Neuronal stem cell (in vitro differentiated cells): ENCODE measurements at regions not wholly inside any gene's neighbourhood (a gene's known extent, or its start where the extent isn't known, plus 50 kb on each side); places are given as distances from the start of the nearest gene placed in this dataset.

Experiments
- DNase-seq: peaks from one replicate; pipeline ENCODE4 v3.0.0-alpha.2; 2013; ENCODE audit warnings: low spot score
- H2AFZ ChIP-seq: one replicate; pipeline ENCODE4 v1.6.1; 2013; ENCODE audit warnings: mild to moderate bottlenecking, low read length, inconsistent platforms
- H2AK5ac ChIP-seq: 2 replicates; pipeline ENCODE4 v1.6.1; 2013; ENCODE audit warnings: low read depth, mild to moderate bottlenecking, inconsistent platforms, low read length, moderate library complexity, mixed read lengths
- H2BK120ac ChIP-seq: 2 replicates; pipeline ENCODE4 v1.6.1; 2013; ENCODE audit warnings: low read depth, mild to moderate bottlenecking, inconsistent platforms, low read length, moderate library complexity, mixed read lengths
- H2BK12ac ChIP-seq: one replicate; pipeline ENCODE4 v1.6.1; 2013; ENCODE audit warnings: low read length, inconsistent platforms
- H2BK15ac ChIP-seq: 2 replicates; pipeline ENCODE4 v1.6.1; 2013; ENCODE audit warnings: mild to moderate bottlenecking, low read length, inconsistent platforms, mixed read lengths
- H2BK5ac ChIP-seq: one replicate; pipeline ENCODE4 v1.6.1; 2013; ENCODE audit warnings: inconsistent platforms, mild to moderate bottlenecking, low read length, moderate library complexity
- H3K14ac ChIP-seq: one replicate; pipeline ENCODE4 v1.6.1; 2013; ENCODE audit warnings: low read length, inconsistent platforms
- H3K18ac ChIP-seq: 2 replicates; pipeline ENCODE4 v1.6.1; 2013; ENCODE audit warnings: low read length, inconsistent platforms
- H3K23ac ChIP-seq: 2 replicates; pipeline ENCODE4 v1.6.1; 2013; ENCODE audit warnings: low read depth, mild to moderate bottlenecking, mixed read lengths, low read length, inconsistent platforms; ENCODE audit not compliant: poor library complexity
- H3K27ac ChIP-seq: replicated peaks from 3 replicates; pipeline ENCODE4 v1.5.1; 2013; ENCODE audit warnings: low read length, inconsistent platforms
- H3K27me3 ChIP-seq, 3 experiments: 2 replicates each; pipeline ENCODE4 v1.6.1; 2013; ENCODE audit warnings: low read length in 3 of 3, mild to moderate bottlenecking in 2 of 3, inconsistent platforms in 1 of 3, low read depth in 1 of 3, mixed read lengths in 1 of 3, moderate library complexity in 1 of 3; ENCODE audit not compliant: control insufficient read depth in 3 of 3, insufficient read depth in 3 of 3
- H3K36me3 ChIP-seq, 2 donors: replicated peaks in 1 of 2; 2 replicates each; pipeline ENCODE4 v1.6.1; 2013; ENCODE audit warnings: low read length in 2 of 2; ENCODE audit not compliant: control insufficient read depth in 2 of 2, insufficient read depth in 2 of 2
- H3K4ac ChIP-seq: 2 replicates; pipeline ENCODE4 v1.6.1; 2013; ENCODE audit warnings: inconsistent platforms, mild to moderate bottlenecking, low read length, moderate library complexity
- H3K4me1 ChIP-seq, 2 donors: 1 replicate in 1 of 2; 2 replicates in 1 of 2; pipeline ENCODE4 v1.6.1; 2013; ENCODE audit warnings: low read length in 2 of 2, low read depth in 1 of 2; ENCODE audit not compliant: control insufficient read depth in 2 of 2, insufficient read depth in 1 of 2
- H3K4me2 ChIP-seq: one replicate; pipeline ENCODE4 v1.6.1; 2013; ENCODE audit warnings: mild to moderate bottlenecking, low read length, inconsistent platforms; ENCODE audit not compliant: insufficient read depth, poor library complexity, severe bottlenecking
- H3K4me3 ChIP-seq, 2 donors: 2 replicates each; pipeline ENCODE4 v1.5.1; 2013; ENCODE audit warnings: low read length in 2 of 2, mild to moderate bottlenecking in 2 of 2, inconsistent platforms in 1 of 2, moderate library complexity in 1 of 2
- H3K79me1 ChIP-seq: one replicate; pipeline ENCODE4 v1.6.1; 2013; ENCODE audit warnings: low read depth, mild to moderate bottlenecking, inconsistent platforms, low read length, moderate library complexity
- H3K9ac ChIP-seq: one replicate; pipeline ENCODE4 v1.6.1; 2013; ENCODE audit warnings: mild to moderate bottlenecking, low read depth, low read length, inconsistent platforms; ENCODE audit not compliant: poor library complexity
- H3K9me3 ChIP-seq, 2 donors: replicated peaks in 1 of 2; 2 replicates each; pipeline versions ENCODE3 to v1.6.1; 2013; ENCODE audit warnings: low read length in 2 of 2, mild to moderate bottlenecking in 2 of 2, inconsistent platforms in 1 of 2, low read depth in 1 of 2, mixed read lengths in 1 of 2, moderate library complexity in 1 of 2; ENCODE audit not compliant: control insufficient read depth in 2 of 2, insufficient read depth in 1 of 2
- H4K8ac ChIP-seq: one replicate; pipeline ENCODE4 v1.6.1; 2013; ENCODE audit warnings: low read depth, mild to moderate bottlenecking, inconsistent platforms, low read length, moderate library complexity
- H4K91ac ChIP-seq: one replicate; pipeline ENCODE4 v1.6.1; 2013; ENCODE audit warnings: low read length, low read depth, mild to moderate bottlenecking, inconsistent platforms; ENCODE audit not compliant: poor library complexity
- WGBS, 2 donors: extraction: QIAGEN DNeasy Blood & Tissue Kit; methylation state at CpG; one replicate each; pipeline ENCODE4 v1.1.7; 2013; ENCODE audit warnings: missing lambda C conversion rate in 2 of 2, mixed read lengths in 1 of 2; ENCODE audit not compliant: insufficient read length in 2 of 2, insufficient replicate concordance in 1 of 2; ENCODE audit errors: extremely low coverage in 2 of 2; 5-methylcytosine and 5-hydroxymethylcytosine counted together

DNA sequence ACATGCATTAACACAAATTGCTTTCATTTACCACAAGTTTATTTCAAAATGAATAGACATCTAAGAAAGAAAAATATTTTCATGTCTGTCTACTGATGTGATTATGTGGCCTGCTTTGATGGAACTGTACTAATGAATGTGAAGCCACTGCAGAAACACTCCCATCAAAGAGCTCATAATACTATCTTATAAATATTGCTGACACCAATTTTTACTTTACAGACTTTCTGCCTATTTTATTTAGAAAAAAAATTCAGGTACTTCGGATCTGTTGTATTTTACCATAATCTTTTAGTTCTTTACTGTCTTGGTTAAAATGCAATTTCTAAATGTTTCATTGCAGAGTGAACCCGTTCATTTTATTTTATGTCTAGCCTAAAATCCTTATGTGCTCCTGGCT is 281.9 kb downstream of the ICE1 start:
- H2BK5ac ChIP-seq: no peak overlapping the region
- H3K4me3 ChIP-seq: no peak overlapping the region
- H3K36me3 ChIP-seq: no peaks in the 10 kb centered on the region
- no peak overlapping the region for H4K91ac ChIP-seq
- H2AK5ac ChIP-seq: no peak overlapping the region
- DNase-seq: no peak
- no CpG with 5 or more reads among the region's 2 CpGs for WGBS, 2 donors
- H3K79me1 ChIP-seq: no peaks in the 10 kb centered on the region
- H3K23ac ChIP-seq: no peak overlapping the region
- no peak overlapping the region for H2BK15ac ChIP-seq
- H2BK120ac ChIP-seq: no peak overlapping the region
- no peak overlapping the region for H4K8ac ChIP-seq
- H3K4ac ChIP-seq: no peak overlapping the region
- no peak overlapping the region for H3K14ac ChIP-seq
- H2AFZ ChIP-seq: no peak overlapping the region
- H3K4me1 ChIP-seq: peaks cover 0 to 7% of the 10 kb centered on the region in 2 donors
- peaks cover 0 to under 1% of the 10 kb centered on the region in 2 donors for H3K9me3 ChIP-seq
- no peak overlapping the region for H3K18ac ChIP-seq
- H2BK12ac ChIP-seq: no peak overlapping the region
- no peaks in the 10 kb centered on the region for H3K27me3 ChIP-seq
- H3K9ac ChIP-seq: no peak overlapping the region
- no peak overlapping the region for H3K4me2 ChIP-seq
- no peak overlapping the region for H3K27ac ChIP-seq

DNA sequence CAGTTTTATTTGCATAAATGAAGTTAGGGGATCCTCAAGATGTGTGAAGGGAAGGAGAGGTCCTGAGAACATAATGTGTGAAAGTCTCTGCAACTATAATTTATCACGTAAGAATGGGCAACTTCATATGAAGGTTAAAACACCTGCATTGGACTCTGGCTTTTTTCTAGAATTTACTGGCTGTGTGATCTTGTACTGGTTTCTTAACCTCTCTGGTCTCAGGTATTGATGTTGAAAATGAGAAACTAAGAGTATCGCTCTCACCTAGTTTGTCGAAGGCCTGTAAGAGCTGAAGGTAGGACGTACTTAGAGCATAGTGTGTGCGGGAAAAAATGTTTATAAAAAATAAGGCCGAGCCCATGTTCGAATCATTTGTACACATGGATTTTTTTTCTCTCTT is 280.5 kb downstream of the ICE1 start:
- H3K79me1 ChIP-seq: no peaks in the 10 kb centered on the region
- no peaks in the 10 kb centered on the region for H3K9me3 ChIP-seq
- peaks cover 0 to 7% of the 10 kb centered on the region in 2 donors for H3K4me1 ChIP-seq
- no peaks in the 10 kb centered on the region for H3K36me3 ChIP-seq
- no peak overlapping the region for H2BK5ac ChIP-seq
- no peak overlapping the region for H3K4ac ChIP-seq
- H3K27me3 ChIP-seq: no peaks in the 10 kb centered on the region
- no peak overlapping the region for H3K18ac ChIP-seq
- no peak overlapping the region for H3K14ac ChIP-seq
- H3K27ac ChIP-seq: no peak overlapping the region
- no peak overlapping the region for H3K9ac ChIP-seq
- no peak overlapping the region for H3K23ac ChIP-seq
- no peak overlapping the region for H2BK120ac ChIP-seq
- no CpG with 5 or more reads among the region's 7 CpGs for WGBS, 2 donors
- H2AFZ ChIP-seq: no peak overlapping the region
- H2BK15ac ChIP-seq: no peak overlapping the region
- H3K4me3 ChIP-seq: no peak overlapping the region
- no peak for DNase-seq
- no peak overlapping the region for H2AK5ac ChIP-seq
- H3K4me2 ChIP-seq: no peak overlapping the region
- H2BK12ac ChIP-seq: no peak overlapping the region
- no peak overlapping the region for H4K91ac ChIP-seq
- H4K8ac ChIP-seq: no peak overlapping the region

DNA sequence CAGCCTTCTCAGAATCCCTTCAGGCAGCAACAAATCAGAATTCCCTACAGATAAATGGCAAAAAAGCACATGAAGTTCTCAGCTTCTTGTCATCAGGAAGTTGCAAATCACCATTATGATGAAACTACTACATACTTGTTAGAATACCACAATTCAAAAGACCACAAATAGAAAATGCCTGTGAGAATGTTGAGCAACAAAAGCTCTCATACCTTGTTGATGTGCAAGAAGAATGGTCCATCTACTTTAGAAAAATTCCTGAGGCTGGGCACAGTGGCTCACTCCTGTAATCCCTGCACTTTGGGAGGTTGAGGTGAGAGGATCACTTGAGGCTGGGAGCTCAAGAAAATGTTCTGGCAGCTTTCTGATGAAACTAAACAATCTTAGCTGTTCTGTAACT is 278.1 kb downstream of the ICE1 start:
- no peak overlapping the region for H2AFZ ChIP-seq
- H2BK12ac ChIP-seq: no peak overlapping the region
- no peak overlapping the region for H2AK5ac ChIP-seq
- H4K8ac ChIP-seq: no peak overlapping the region
- no peak for DNase-seq
- no peak overlapping the region for H3K18ac ChIP-seq
- no peak overlapping the region for H3K4me2 ChIP-seq
- H3K14ac ChIP-seq: no peak overlapping the region
- H3K4me3 ChIP-seq: no peak overlapping the region
- H3K23ac ChIP-seq: no peak overlapping the region
- H3K4me1 ChIP-seq: peaks cover 0 to 7% of the 10 kb centered on the region in 2 donors
- no peak overlapping the region for H2BK120ac ChIP-seq
- no peak overlapping the region for H2BK15ac ChIP-seq
- H3K36me3 ChIP-seq: no peaks in the 10 kb centered on the region
- H3K9ac ChIP-seq: no peak overlapping the region
- no peaks in the 10 kb centered on the region for H3K9me3 ChIP-seq
- no peak overlapping the region for H2BK5ac ChIP-seq
- no peak overlapping the region for H4K91ac ChIP-seq
- no peaks in the 10 kb centered on the region for H3K27me3 ChIP-seq
- H3K27ac ChIP-seq: no peak overlapping the region
- no peaks in the 10 kb centered on the region for H3K79me1 ChIP-seq
- H3K4ac ChIP-seq: no peak overlapping the region

DNA sequence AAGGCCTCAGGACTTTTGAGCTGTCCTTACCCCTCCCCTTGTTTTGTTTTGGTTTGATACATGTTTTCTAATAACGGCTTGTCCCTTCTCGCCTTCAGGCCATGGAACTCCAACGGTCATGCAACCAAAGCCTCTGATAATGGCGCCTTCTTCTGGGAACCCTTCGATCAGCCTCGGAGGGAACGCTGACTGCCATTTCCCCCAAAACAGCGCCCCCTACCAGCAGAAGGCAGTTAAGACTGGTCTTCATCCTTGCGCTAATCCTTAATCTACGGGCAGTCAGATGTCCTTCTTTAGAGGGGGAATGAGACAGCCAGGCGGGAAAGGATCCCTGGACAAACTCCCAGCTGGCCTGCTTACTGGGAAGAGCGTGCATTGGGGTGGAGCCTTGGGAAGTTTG is 276.6 kb downstream of the ICE1 start:
- no peak overlapping the region for H2AK5ac ChIP-seq
- no peak overlapping the region for H2BK12ac ChIP-seq
- no peak overlapping the region for H2BK15ac ChIP-seq
- H3K4me3 ChIP-seq: no peak overlapping the region
- no peaks in the 10 kb centered on the region for H3K36me3 ChIP-seq
- H2AFZ ChIP-seq: no peak overlapping the region
- no peak overlapping the region for H3K4ac ChIP-seq
- no peaks in the 10 kb centered on the region for H3K9me3 ChIP-seq
- DNase-seq: no peak
- H3K79me1 ChIP-seq: no peaks in the 10 kb centered on the region
- no peak overlapping the region for H3K14ac ChIP-seq
- H3K27me3 ChIP-seq: no peaks in the 10 kb centered on the region
- no peak overlapping the region for H3K18ac ChIP-seq
- no CpG with 5 or more reads among the region's 12 CpGs for WGBS, 2 donors
- no peak overlapping the region for H2BK5ac ChIP-seq
- H4K91ac ChIP-seq: no peak overlapping the region
- no peak overlapping the region for H3K9ac ChIP-seq
- H3K4me1 ChIP-seq: no peaks in the 10 kb centered on the region
- no peak overlapping the region for H3K23ac ChIP-seq
- H3K27ac ChIP-seq: no peak overlapping the region
- no peak overlapping the region for H3K4me2 ChIP-seq
- no peak overlapping the region for H2BK120ac ChIP-seq
- no peak overlapping the region for H4K8ac ChIP-seq
